ENCODE measurements at regions not wholly inside any gene's neighbourhood (a gene's known extent, or its start where the extent isn't known, plus 50 kb on each side); places are given as distances from the start of the nearest gene placed in this dataset.

DNA sequence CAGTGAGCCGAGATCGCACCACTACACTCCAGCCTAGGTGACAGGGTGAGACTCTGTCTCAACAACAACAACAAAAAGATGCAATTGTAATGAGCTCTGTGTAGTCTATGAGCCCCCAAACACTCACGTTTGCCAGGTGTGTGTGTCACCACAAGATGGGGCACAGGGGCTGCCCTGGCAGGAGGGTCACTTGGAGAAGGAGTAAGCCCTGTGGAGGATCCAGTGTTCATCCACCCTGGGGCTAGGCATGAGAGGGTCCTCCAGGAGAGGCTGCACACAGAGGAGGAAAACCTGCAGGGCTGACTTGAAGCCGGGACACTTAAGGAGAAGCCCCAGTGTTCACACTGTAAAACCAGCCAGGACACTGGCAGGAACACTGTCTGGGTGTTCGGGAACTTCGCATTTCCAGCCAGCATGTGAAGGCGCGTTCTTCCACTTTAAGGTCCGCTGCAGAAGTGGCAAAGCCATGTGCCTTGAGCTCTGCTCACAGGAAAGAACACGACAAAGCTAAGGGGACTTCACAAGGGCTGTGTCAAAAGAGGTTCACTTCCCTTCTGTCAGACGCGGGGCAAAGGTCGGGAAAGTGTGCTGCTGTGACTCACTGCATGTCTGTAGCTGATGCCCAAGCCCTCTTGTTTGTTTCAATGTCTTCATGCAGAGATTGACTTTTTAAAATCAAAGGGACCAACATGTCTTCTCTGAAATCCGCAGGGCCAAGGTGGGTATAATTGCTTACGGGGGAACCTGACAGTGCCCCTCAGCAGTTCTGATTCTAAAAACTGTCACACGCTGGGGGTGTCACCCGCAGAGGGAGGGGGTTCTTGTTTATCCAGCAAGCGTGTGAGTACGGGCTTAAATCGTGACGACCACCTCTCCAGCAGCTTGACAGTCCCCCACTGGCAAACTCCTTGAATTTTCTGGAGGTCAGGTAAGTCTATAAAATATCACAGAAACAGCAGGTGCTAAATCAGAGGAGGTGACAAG is 102.8 kb downstream of the RIPK4 start (continued):
- TF ChIP-seq, protein P1, sequence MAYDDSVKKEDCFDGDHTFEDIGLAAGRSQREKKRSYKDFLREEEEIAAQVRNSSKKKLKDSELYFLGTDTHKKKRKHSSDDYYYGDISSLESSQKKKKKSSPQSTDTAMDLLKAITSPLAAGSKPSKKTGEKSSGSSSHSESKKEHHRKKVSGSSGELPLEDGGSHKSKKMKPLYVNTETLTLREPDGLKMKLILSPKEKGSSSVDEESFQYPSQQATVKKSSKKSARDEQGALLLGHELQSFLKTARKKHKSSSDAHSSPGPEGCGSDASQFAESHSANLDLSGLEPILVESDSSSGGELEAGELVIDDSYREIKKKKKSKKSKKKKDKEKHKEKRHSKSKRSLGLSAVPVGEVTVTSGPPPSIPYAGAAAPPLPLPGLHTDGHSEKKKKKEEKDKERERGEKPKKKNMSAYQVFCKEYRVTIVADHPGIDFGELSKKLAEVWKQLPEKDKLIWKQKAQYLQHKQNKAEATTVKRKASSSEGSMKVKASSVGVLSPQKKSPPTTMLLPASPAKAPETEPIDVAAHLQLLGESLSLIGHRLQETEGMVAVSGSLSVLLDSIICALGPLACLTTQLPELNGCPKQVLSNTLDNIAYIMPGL (CRISPR knock-in tag; IDR thresholded peaks at IDR 0.05; ENCODE audit: borderline replicate concordance in 1 of 2, low read depth in 1 of 2): 0 out of 4 replicates have a peak, but pooled peaks of 1 of the 2 experiments have one; percentile 41
- no peak for TF ChIP-seq ZFAT (CRISPR knock-in tag; conservative IDR thresholded peaks at IDR 0.05)
- TF ChIP-seq ZNF841 (CRISPR knock-in tag; IDR thresholded peaks at IDR 0.05; ENCODE audit: borderline replicate concordance): no peak
- no peak for TF ChIP-seq ZFX (CRISPR knock-in tag; IDR thresholded peaks at IDR 0.05; ENCODE audit: low read depth)
- TF ChIP-seq ZFY (CRISPR knock-in tag; IDR thresholded peaks at IDR 0.05): no peak
- TF ChIP-seq HOXA5 (CRISPR knock-in tag; IDR thresholded peaks at IDR 0.05): no peak
- TF ChIP-seq ARNT (IDR thresholded peaks at IDR 0.05): no peak
- TF ChIP-seq ZC3H13 (CRISPR knock-in tag; IDR thresholded peaks at IDR 0.05): no peak
- TF ChIP-seq, protein P2, sequence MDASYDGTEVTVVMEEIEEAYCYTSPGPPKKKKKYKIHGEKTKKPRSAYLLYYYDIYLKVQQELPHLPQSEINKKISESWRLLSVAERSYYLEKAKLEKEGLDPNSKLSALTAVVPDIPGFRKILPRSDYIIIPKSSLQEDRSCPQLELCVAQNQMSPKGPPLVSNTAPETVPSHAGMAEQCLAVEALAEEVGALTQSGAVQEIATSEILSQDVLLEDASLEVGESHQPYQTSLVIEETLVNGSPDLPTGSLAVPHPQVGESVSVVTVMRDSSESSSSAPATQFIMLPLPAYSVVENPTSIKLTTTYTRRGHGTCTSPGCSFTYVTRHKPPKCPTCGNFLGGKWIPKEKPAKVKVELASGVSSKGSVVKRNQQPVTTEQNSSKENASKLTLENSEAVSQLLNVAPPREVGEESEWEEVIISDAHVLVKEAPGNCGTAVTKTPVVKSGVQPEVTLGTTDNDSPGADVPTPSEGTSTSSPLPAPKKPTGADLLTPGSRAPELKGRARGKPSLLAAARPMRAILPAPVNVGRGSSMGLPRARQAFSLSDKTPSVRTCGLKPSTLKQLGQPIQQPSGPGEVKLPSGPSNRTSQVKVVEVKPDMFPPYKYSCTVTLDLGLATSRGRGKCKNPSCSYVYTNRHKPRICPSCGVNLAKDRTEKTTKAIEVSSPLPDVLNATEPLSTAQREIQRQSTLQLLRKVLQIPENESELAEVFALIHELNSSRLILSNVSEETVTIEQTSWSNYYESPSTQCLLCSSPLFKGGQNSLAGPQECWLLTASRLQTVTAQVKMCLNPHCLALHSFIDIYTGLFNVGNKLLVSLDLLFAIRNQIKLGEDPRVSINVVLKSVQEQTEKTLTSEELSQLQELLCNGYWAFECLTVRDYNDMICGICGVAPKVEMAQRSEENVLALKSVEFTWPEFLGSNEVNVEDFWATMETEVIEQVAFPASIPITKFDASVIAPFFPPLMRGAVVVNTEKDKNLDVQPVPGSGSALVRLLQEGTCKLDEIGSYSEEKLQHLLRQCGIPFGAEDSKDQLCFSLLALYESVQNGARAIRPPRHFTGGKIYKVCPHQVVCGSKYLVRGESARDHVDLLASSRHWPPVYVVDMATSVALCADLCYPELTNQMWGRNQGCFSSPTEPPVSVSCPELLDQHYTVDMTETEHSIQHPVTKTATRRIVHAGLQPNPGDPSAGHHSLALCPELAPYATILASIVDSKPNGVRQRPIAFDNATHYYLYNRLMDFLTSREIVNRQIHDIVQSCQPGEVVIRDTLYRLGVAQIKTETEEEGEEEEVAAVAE (CRISPR knock-in tag; IDR thresholded peaks at IDR 0.05; ENCODE audit: borderline replicate concordance): no peak
- no peak for TF ChIP-seq ZNF629 (CRISPR knock-in tag; conservative IDR thresholded peaks at IDR 0.05)
- TF ChIP-seq, protein P3, sequence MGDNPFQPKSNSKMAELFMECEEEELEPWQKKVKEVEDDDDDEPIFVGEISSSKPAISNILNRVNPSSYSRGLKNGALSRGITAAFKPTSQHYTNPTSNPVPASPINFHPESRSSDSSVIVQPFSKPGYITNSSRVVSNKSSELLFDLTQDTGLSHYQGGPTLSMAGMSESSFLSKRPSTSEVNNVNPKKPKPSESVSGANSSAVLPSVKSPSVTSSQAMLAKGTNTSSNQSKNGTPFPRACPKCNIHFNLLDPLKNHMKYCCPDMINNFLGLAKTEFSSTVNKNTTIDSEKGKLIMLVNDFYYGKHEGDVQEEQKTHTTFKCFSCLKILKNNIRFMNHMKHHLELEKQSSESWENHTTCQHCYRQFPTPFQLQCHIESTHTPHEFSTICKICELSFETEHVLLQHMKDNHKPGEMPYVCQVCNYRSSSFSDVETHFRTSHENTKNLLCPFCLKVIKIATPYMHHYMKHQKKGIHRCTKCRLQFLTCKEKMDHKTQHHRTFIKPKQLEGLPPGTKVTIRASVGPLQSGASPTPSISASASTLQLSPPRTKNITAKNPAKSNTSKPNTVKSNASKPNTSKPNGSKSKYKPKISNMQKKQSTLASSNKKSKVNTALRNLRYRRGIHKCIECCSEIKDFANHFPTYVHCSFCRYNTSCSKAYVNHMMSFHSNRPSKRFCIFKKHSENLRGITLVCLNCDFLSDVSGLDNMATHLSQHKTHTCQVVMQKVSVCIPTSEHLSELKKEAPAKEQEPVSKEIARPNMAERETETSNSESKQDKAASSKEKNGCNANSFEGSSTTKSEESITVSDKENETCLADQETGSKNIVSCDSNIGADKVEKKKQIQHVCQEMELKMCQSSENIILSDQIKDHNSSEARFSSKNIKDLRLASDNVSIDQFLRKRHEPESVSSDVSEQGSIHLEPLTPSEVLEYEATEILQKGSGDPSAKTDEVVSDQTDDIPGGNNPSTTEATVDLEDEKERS (CRISPR knock-in tag; IDR thresholded peaks at IDR 0.05): no peak
- TF ChIP-seq ZKSCAN8 (CRISPR knock-in tag; IDR thresholded peaks at IDR 0.05; ENCODE audit: borderline replicate concordance): no peak
- TF ChIP-seq SMAD3 (CRISPR knock-in tag; IDR thresholded peaks at IDR 0.05): no peak
- no peak for TF ChIP-seq RFXANK (CRISPR knock-in tag; IDR thresholded peaks at IDR 0.05)
- TF ChIP-seq, protein P4, sequence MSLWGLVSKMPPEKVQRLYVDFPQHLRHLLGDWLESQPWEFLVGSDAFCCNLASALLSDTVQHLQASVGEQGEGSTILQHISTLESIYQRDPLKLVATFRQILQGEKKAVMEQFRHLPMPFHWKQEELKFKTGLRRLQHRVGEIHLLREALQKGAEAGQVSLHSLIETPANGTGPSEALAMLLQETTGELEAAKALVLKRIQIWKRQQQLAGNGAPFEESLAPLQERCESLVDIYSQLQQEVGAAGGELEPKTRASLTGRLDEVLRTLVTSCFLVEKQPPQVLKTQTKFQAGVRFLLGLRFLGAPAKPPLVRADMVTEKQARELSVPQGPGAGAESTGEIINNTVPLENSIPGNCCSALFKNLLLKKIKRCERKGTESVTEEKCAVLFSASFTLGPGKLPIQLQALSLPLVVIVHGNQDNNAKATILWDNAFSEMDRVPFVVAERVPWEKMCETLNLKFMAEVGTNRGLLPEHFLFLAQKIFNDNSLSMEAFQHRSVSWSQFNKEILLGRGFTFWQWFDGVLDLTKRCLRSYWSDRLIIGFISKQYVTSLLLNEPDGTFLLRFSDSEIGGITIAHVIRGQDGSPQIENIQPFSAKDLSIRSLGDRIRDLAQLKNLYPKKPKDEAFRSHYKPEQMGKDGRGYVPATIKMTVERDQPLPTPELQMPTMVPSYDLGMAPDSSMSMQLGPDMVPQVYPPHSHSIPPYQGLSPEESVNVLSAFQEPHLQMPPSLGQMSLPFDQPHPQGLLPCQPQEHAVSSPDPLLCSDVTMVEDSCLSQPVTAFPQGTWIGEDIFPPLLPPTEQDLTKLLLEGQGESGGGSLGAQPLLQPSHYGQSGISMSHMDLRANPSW (CRISPR knock-in tag; IDR thresholded peaks at IDR 0.05; ENCODE audit: borderline replicate concordance): no peak
- TF ChIP-seq HOXA7 (CRISPR knock-in tag; IDR thresholded peaks at IDR 0.05): no peak

Measured in HepG2 (cell line).